GM12873 (cell line): ENCODE measurements at regions not wholly inside any gene's neighbourhood (a gene's known extent, or its start where the extent isn't known, plus 50 kb on each side); places are given as distances from the start of the nearest gene placed in this dataset.

Source experiments
- TF ChIP-seq, protein P1 (sequence below): IDR thresholded peaks from 2 replicates; pipeline ENCODE4 v1.5.1; 2012; ENCODE audit warnings: low read depth, mild to moderate bottlenecking, moderate library complexity, low read length, control low read depth; ENCODE audit not compliant: insufficient read depth; ENCODE audit errors: missing control alignments

GRCh38 chr1:69328186-69328585 is 239.5 kb upstream of the LRRC7 start:
- TF ChIP-seq, protein P1, sequence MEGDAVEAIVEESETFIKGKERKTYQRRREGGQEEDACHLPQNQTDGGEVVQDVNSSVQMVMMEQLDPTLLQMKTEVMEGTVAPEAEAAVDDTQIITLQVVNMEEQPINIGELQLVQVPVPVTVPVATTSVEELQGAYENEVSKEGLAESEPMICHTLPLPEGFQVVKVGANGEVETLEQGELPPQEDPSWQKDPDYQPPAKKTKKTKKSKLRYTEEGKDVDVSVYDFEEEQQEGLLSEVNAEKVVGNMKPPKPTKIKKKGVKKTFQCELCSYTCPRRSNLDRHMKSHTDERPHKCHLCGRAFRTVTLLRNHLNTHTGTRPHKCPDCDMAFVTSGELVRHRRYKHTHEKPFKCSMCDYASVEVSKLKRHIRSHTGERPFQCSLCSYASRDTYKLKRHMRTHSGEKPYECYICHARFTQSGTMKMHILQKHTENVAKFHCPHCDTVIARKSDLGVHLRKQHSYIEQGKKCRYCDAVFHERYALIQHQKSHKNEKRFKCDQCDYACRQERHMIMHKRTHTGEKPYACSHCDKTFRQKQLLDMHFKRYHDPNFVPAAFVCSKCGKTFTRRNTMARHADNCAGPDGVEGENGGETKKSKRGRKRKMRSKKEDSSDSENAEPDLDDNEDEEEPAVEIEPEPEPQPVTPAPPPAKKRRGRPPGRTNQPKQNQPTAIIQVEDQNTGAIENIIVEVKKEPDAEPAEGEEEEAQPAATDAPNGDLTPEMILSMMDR, result no peak

GRCh38 chr1:69363236-69363635 is 204.5 kb upstream of the LRRC7 start:
- TF ChIP-seq, protein P1, result no peak

DNA sequence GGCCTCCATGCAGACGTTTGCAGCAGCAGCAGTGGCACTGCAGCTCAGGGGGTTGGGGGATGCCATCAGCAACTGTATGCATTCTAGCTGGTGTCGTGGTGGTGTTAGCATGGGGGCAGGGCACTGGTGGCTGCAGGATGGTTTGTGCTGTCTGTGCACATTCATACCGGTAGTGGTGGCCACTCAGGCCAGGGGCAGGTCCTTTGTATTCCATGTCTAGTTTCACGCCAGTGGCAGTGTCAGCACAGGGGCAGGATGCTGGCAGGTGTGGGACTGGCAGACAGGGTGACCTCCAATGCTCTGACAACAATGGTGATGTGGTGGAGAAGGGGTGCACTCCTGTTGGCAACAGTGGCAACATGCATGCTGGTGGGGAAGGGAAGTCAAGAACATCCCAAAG is 194.2 kb upstream of the LRRC7 start:
- TF ChIP-seq, protein P1, result no peak

DNA sequence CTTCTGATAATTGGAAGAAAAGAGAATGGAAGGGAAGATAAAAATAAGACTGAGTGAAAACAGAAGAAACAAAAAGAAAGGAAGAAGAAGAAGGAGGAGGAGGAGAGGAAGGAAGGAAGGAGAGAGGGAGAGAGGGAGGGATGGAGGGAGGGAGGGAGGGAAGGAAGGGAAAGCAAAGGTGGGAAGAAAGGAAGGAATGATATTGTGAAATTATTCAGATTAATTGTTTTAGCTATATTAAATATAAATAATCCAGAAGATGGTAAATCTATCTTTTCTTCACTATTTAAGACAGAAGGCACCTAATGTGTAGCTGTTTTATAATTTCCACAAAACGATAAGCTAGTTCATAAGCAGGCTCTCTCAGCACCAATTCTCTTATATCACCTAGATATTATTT is 191.3 kb upstream of the LRRC7 start:
- TF ChIP-seq, protein P1, result no peak

DNA sequence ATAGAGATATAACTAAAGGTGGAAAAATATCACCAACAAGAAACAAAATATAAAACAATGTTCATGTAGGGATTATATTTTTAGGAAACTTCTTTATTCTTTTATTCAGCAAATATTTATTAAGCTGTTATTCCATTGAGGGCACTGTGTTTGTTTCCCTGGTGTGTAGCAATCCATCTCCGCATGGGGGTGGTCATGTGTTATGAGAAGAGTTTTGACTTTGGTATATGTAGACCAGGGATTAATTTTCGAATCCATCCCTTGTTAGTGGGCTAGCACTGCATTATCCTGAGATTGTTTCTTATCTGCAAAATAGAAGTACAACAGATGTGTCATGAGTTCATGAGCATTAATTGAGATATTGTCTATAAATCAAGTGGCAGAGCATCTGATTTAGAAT is 190.2 kb upstream of the LRRC7 start:
- TF ChIP-seq, protein P1, result no peak

DNA sequence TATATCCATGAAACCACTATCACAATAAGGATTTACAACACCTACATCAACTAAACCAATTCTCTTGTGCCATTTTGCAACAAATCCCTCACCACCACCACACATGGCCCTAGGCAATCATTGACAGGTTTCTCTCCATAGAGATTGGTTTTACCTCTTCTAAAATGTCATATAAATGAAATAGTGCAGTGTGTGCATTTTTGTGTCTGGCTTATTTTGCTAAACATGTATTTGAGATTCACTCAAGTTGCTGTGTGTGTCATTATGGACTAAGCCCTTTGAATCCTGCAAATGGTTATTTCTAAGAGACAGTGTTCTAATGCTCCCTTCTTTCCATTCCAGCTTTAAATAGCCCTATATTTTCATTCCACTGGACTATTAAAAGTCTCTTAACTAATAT is 179.7 kb upstream of the LRRC7 start:
- TF ChIP-seq, protein P1, result no peak

DNA sequence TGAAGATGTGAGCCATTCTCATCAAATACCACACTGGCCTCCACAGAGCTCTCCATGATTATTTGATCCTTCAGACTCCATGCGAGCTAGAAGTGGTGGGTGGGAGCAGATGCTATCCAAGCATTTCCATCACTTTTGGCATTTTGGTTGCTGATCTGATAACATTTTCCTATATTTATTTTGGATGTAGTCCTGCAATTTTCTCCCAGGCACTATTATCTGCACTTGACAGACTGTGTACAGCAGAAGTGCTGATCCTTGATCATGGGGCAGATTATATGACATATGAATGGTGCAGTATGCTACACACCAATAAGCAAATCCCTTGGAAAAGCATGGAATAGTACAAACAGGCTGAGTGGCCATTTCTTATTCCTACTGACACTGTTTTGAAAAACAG is 167.6 kb upstream of the LRRC7 start:
- TF ChIP-seq, protein P1, result no peak
